Sciatic nerve (tissue), 2 donors: ENCODE measurements at regions not wholly inside any gene's neighbourhood (a gene's known extent, or its start where the extent isn't known, plus 50 kb on each side); places are given as distances from the start of the nearest gene placed in this dataset.
"Not testable (repeated sequence)": the region's sequence is repeated elsewhere in the genome, so short reads cannot be mapped to it uniquely, and the experiment has no call there.

Experiments used
- ATAC-seq: fragments of 200-7000 bp; cut with Tn5 transposase; one replicate; pipeline ENCODE4 v1.9.1; 2020; ENCODE audit warnings: mild to moderate bottlenecking, moderate library complexity
- DNase-seq: peaks from one replicate; pipeline ENCODE4 v3.0.0-alpha.2; 2020; ENCODE audit warnings: low spot score
- intact Hi-C: fragments of 100-400 bp; cut with DNase I; formaldehyde crosslinking; loops from one replicate; pipeline ENCODE4 v1.14.2; 2022
- donor health status: DM: no; HTN: no; CAD: no.
- donor health status: DM: no; HTN: no; CAD: no.

- intact Hi-C loops, result no loop called here
- ATAC-seq, result peak; percentile 91
- DNase-seq, result no peak
These were observed 175.4 kb downstream of the ERMARD start for GRCh38 chr6:169926617-169927417.

DNA sequence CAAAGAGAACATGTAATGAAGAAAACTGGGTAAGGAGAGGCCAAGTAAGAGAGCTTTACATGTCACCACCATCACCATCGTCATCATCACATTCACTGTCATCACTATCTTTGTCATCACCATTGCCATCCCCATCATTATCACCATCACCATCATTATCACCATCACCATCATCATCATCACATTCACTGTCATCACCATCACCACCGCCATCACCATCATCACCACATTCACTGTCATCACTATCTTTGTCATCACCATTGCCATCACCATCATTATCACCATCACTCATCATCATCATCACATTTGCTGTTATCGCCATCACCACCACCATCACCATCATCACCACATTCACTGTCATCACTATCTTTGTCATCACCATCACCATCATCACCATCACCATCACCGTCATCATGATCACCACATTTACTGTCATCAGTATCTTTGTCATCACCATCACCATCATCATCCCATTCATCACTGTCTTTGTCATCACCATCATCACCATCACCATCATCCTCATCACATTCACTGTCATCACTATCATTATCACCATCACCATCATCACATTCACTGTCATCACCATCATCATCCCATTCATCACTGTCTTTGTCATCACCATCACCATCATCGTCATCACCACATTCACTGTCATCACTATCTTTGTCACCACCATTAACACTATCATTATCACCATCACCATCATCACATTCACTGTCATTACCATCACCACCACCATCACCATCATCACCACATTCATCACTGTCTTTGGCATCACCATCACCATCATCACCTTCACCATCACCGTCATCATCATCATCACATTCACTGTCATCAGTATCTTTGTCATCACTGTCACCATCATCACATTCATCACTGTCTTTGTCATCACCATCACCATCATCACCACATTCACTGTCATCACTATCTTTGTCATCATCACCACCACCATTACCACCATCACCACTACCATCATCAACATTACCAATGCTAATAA is 172.3 kb downstream of the ERMARD start:
- intact Hi-C loops, result no loop called here

DNA sequence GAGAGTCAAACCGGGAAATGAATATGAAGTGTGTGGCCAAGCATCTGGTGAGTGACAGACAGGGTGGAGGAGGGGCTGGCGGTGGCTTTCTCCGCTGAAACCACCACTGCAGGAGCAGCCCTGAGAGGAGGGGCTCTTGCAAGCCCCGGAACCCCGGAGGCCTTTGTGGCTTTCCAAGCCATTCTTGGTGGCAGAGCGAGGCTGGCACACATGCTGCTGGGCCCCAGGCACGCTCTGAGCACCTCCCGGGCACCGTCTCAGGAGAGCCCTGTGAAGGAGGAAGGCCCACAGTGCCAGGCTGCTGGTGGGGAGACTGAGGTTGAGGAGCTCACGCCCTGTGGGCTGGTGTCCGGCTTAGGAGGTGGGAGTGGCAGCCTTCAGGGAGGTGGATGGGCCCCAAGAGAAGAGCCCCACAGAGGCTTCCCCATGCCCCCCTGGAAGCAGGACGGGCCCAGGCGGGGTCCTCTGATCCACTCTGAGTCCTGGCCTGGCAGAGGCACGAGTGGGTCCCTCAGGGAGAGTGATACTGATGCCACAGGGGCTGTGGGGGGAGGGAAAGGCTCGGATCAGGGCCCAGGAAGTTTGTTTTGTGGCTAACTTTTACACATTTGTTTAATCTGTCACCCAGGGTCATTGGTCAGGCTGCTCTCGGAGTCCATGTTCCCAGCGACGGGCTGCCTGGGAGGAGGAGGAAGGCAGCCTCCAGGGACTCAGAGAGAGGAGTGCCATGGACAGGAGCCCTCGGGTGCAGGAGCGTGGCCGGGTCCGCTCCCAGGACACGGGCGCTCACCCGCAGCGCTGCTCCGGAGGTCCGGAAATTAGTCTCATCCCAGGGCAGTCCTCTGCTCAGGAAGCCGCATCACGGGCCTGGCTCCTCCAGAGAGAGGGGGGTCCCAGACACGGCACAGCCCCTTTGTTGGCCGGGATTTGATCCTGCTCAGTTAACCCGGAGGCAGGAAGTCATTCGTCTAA is 170.7 kb downstream of the ERMARD start:
- intact Hi-C loops, result no loop called here
- DNase-seq (no peak), ATAC-seq (no peak)

More for the DNA sequence above, 172.3 kb downstream of the ERMARD start:
- DNase-seq, result no peak
- ATAC-seq, result no peak

GRCh38 chr6:169921217-169921616 is 169.8 kb downstream of the ERMARD start:
- DNase-seq (no peak), ATAC-seq (no peak)
- intact Hi-C loops, result no loop called here

DNA sequence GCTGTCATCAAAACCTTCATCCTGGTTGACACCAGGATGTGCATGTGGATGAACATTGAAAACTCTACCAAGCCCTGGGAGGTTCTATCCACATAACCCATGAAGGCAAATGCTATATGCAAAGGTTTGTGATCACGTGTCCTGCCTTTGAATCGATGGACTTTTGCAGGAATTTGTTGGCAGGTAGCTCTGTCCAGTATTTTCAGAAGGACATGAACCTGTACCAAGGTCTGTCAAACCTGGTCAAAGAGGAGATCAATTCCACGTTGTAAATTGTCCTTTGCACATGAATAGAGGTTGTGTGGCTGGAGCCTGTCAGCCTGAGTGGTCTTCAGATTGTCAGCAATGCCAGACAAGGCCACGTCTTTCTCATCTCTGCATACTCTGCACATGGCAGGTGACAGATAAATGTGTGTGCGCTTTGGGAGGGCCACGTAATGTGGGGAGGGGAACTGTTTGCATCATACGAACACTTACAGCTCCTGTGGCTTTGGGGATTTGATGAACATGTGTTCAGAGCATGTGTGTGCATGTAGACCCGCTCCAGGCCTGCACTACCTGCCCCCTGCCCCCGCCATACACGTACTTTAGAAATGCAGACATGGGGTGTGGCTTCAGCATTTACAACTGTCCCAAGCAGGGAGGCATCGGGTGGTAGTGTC is 169.1 kb downstream of the ERMARD start:
- intact Hi-C loops, result no loop called here
- DNase-seq (no peak), ATAC-seq (no peak)

DNA sequence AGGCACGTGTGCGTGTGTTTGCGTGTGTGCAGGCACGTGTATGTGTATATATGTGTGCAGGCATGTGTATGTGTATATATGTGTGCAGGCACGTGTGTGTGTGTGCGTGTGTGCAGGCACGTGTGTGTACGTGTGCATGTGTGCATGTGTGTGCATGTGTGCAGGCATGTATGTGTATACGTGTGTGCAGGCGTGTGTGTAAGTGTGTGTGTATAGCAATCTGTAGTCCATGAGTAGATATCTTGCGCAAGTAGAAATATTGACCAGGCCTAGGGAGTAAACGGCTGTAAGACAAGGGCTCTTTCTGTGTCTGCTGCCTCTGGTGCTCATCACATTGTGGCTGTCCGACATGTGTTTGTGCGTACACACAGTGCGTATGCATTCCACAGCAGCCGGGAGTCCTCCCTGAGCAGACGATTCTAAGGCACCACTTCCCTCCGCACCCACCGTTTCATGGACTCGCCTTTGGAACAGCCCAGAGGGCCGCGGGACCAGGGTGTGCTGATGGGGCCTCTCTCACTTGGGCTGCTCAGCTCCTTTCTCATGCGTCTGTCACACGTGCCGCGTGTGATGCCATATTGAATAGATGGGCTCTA is 167.6 kb downstream of the ERMARD start:
- intact Hi-C loops, result no loop called here
- DNase-seq, result no peak
- ATAC-seq, result no peak

DNA sequence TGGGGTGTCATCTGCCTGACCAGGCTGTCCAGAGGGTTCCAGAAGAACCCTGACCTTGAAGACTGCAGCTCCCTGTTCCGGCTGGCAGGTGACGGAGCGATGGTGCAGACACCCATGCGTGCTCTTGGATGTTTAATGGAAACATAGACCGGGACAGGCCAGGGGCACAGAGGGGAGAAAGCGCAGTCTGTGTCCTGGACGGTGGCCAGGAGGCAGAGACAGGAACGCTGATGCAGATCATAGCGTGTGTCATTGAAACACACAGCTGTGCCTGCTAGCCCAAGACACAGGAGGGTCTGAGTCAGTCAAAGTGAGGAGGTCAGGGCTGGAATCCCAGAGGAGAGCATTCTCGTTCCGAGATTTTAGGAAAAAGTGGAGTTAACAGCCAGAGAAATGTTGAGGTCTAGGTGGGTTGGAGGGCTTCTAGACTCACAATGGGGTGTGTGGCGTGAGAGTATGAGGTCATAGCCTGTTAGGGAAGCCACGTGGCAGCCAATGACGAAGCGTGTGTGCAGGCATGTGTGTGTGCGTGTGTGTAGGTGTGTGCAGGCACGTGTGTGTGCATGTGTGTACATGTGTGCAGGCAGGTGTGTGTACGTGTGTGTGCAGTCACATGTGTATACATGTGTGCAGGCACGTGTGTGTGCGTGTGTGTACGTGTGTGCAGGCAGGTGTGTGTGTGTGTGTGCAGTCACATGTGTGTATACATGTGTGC is 167.0 kb downstream of the ERMARD start:
- no peak for ATAC-seq
- intact Hi-C loops, result no loop called here
- DNase-seq, result no peak

- ATAC-seq, result no peak
- intact Hi-C loops, result no loop called here
- no peak for DNase-seq
These were observed 165.7 kb downstream of the ERMARD start for GRCh38 chr6:169917153-169917552.

GRCh38 chr6:169915769-169916550 is 164.5 kb downstream of the ERMARD start:
- ATAC-seq (no peak), DNase-seq (no peak)

DNA sequence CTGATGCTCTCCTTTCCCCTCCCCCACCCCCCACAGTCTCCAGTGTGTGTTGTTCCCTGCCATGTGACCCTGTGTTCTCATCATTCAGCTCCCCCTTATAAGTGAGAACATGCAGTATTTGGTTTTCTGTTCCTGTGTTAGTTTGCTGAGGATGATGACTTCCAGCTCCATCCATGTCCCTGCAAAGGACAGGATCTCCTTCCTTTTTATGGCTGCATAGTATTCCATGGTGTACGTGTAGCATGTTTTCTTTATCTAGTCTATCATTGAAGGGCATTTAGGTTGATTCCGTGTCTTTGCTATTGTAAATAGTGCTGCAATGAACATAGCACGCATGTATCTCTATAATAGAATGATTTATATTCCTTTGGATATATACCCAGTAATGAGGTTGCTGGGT is 162.3 kb downstream of the ERMARD start:
- DNase-seq, ATAC-seq, intact Hi-C loops: not testable (repeated sequence)

More at GRCh38 chr6:169915769-169916550, 164.5 kb downstream of the ERMARD start:
- intact Hi-C loops, result no loop called here

- DNase-seq, result no peak
- intact Hi-C loops, result no loop called here
- no peak for ATAC-seq
These were observed 161.7 kb downstream of the ERMARD start for GRCh38 chr6:169913096-169913638.

- DNase-seq, result no peak
- intact Hi-C loops, result no loop called here
- no peak for ATAC-seq
These were observed 161.1 kb downstream of the ERMARD start for GRCh38 chr6:169912266-169913095.

GRCh38 chr6:169911264-169912263 is 160.1 kb downstream of the ERMARD start:
- DNase-seq, result no peak
- ATAC-seq, result no peak
- intact Hi-C loops, result no loop called here

- no peak for ATAC-seq
- intact Hi-C loops, result no loop called here
- DNase-seq, result no peak
These were observed 157.7 kb downstream of the ERMARD start for GRCh38 chr6:169909113-169909512.
